PC-3 (cell line): ENCODE measurements at regions not wholly inside any gene's neighbourhood (a gene's known extent, or its start where the extent isn't known, plus 50 kb on each side); places are given as distances from the start of the nearest gene placed in this dataset.

Source experiments
- EZH2 ChIP-seq: fragments of 300-600 bp; sonication (generic); IDR thresholded peaks from one replicate; pipeline ENCODE4 v1.6.1; 2017; ENCODE audit warnings: antibody characterized with exemption, mild to moderate bottlenecking, low read length; ENCODE audit not compliant: unreplicated experiment
- TF ChIP-seq, protein P1 (sequence below): fragments of 300-600 bp; sonication (generic); conservative IDR thresholded peaks from 2 replicates; pipeline ENCODE4 v1.5.1; 2017; ENCODE audit warnings: antibody characterized with exemption, low read depth, mild to moderate bottlenecking, low read length

- no peak for TF ChIP-seq EZH2
- TF ChIP-seq, protein P1, sequence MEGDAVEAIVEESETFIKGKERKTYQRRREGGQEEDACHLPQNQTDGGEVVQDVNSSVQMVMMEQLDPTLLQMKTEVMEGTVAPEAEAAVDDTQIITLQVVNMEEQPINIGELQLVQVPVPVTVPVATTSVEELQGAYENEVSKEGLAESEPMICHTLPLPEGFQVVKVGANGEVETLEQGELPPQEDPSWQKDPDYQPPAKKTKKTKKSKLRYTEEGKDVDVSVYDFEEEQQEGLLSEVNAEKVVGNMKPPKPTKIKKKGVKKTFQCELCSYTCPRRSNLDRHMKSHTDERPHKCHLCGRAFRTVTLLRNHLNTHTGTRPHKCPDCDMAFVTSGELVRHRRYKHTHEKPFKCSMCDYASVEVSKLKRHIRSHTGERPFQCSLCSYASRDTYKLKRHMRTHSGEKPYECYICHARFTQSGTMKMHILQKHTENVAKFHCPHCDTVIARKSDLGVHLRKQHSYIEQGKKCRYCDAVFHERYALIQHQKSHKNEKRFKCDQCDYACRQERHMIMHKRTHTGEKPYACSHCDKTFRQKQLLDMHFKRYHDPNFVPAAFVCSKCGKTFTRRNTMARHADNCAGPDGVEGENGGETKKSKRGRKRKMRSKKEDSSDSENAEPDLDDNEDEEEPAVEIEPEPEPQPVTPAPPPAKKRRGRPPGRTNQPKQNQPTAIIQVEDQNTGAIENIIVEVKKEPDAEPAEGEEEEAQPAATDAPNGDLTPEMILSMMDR, result no peak
Observed at GRCh38 chr2:40540026-40540425, 88.1 kb upstream of the SLC8A1 start.
